Dermis blood vessel endothelial cell (primary cell): ENCODE measurements at regions not wholly inside any gene's neighbourhood (a gene's known extent, or its start where the extent isn't known, plus 50 kb on each side); places are given as distances from the start of the nearest gene placed in this dataset.
"Not testable (repeated sequence)": the region's sequence is repeated elsewhere in the genome, so short reads cannot be mapped to it uniquely, and the experiment has no call there.

Experiments used
- DNase-seq: peaks from one replicate; pipeline ENCODE4 v3.0.0; 2010

DNA sequence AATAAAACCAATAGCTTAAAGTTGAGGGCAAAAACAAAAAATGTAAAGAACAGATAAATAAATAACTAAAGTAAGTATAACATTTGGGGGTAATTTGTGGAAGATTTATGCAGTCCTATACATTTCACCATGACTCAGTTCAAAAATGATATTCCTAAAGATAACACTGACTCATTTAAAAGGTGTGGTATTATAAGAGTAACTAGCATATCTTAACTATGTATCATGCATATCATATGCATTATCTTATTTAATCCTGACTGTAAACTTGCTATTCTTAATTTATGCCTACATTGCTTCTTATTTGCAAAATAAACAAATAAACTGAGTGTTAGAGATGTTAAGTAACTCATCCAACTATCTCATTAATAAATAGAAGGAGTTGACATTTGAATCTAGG lies 726.5 kb upstream of the PKDCC start:
- DNase-seq, result no peak

DNA sequence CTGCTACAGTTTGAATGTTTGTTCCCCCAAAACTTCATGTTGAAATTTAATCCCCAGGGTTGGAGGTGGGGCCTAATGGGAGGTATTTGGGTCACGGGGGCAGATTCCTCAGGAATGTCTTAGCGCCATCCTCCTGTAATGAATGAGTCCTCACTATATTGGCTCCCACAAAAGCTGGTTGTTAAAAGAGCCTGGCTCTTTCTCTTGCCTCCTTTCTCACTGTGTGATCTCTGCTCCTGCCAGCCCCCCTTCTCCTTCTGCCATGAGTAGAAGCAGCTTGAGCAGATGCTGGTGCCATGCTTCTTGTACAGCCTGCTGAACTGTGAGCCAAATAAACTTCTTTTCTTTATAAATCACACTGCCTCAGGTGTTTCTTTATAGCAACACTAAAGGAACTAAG lies 721.0 kb upstream of the PKDCC start:
- no peak for DNase-seq

DNA sequence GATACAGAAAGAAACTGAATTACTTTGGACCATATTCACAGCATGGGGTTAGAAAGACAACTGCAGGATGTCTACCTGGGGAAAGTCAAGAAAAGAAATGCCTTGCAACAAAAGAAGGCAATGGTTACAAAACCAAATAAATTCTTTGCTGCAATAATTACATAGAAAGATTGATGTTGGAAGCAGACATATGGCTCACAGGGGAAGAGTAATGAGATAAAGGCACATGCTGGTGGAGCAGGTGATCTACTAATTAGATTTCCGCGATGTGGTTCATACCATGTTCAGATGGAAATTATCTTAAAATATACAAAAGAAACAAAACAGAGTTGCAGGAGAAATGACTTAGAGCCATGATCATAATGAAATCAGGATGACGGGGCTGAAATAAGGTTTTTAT lies 718.8 kb upstream of the PKDCC start:
- DNase-seq, result no peak

DNA sequence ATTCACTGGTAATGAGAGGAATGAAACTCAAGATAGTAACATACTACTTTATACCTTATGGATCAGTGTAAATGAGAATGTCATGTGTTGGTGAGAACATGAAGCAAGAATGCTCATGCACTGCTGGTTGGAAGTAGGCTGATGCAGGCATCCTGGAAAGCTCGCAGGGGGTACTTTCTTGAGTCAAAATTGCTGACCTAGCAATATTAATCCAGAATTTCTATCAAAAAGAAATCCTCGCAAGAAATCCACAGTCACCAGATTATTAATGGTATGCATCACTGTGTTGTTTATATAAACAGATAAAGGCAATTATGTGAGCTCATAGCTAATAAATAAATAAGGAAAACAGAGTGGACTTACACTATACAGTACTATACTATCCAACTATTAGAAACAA lies 713.7 kb upstream of the PKDCC start:
- DNase-seq, result no peak

DNA sequence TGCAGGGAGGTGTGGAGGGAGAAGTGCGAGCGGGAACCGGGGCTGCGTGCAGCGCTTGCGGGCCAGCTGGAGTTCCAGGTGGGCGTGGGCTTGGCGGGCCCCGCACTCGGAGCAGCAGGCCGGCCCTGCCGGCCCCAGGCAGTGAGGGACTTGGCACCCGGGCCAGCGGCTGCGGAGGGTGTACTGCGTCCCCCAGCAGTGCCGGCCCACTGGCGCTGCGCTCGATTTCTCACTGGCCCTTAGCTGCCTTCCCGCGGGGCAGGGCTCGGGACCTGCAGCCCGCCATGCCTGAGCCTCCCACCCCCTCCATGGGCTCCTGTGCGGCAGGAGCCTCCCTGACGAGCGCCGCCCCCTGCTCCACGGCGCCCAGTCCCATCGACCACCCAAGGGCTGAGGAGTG lies 712.2 kb upstream of the PKDCC start:
- not testable (repeated sequence) for DNase-seq

DNA sequence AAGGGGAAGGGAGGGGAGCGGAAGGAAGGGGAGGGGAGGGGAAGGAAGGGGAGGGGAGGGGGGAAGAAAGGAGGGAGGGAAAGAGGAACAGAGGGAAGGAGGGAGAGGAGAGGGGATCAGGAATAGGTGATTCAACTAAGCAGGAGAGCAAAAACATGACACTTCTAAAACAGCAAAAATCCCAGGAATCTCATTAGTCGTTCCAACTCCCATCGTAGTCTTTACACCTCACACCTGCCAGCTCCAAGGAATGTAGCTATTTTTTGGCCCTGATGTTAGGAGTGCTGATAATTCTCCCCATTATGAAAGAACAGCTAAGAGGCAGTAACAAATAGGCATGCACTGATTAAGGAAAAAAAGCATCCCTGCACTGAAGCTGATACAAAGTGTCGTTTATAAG lies 709.9 kb upstream of the PKDCC start:
- DNase-seq, result no peak

DNA sequence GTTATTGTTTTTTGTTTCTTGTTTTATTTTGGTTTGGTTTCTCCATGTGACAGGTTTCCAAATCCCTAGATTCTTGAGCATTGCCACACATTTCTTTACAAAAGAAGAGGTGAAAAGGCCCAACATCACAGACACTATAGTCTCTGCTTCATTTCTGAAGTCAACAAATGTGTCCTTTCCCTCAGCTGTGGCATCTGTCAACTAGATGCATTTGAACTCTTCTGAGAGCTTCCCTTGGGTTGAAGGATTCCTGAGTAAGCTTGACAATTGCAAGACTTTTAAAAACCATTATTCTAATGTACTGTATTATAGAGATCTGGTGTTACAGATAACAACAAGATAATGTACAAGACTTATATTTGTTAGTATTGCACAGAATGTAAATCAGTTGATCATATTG lies 703.3 kb upstream of the PKDCC start:
- no peak for DNase-seq

DNA sequence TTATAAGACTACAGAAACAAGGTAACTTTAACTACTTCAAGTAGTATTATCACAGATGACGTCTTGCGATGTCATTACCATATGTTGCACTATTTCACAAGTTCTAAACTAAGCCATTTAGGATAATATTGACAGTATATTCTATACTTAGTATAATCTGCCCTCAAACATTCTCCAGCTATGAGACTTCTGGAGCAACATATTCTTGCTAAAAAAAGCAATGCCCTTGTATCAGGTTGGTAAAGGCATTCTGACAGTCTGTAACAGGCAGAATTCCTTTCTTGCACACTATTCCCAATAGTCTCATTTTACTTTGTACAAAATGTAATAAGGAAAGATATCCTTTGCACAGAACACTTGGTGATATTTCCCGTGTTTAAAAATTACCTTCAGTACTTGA lies 694.8 kb upstream of the PKDCC start:
- no peak for DNase-seq

DNA sequence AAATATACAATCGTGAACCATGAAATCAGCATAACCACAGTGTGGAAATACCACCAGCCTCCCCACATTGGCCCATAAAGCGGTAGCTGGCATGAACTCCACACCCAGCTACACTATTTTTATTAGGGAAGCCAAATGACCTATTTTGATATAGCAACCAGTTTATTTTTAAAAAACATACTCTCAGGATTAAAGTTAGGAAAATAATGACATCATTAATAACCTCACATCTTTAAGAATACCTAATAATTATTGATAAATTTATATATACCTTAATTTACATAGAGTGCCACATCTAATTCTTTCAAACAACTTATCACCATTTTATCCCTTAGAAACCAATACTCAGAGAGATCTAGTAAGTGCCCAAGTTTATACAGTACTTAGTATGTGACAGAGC lies 692.0 kb upstream of the PKDCC start:
- no peak for DNase-seq

DNA sequence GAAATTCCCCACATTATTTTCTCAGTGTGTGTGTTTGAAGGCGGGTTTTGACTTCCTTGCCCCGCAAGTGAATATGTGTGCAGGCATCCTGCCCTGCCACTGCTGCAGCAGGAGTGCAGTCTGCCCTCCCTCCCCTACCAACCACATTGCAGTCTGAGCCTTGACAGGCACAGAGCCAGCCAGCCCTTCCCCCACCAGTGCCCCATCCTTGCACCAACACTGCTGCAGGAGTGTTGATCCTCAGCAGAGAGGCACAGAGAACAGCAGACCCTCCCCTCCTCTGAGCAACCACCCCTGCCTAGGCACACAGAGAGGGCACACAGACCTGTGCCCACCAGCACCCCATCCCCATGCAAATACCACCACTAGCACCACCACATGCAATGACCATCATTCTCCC lies 683.0 kb upstream of the PKDCC start:
- DNase-seq, result no peak

DNA sequence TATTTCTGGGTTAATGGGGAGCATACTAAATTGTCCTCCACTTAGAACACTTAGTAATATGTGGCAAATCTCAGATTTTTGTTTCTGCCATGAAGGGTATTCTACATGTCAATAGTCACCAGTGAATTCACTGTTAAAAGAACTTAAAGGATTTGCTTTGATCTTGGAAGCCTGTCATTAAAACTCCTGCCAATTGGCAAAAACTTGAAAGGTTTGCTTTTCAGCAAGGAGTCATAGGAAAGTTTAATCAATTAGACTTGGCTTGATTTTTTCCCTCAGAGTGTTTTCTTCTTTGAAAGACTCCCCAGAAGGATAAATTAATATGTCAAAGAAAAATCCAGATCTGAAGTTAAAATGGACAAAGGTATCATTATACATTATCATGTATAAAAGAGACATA lies 671.9 kb upstream of the PKDCC start:
- DNase-seq, result no peak

DNA sequence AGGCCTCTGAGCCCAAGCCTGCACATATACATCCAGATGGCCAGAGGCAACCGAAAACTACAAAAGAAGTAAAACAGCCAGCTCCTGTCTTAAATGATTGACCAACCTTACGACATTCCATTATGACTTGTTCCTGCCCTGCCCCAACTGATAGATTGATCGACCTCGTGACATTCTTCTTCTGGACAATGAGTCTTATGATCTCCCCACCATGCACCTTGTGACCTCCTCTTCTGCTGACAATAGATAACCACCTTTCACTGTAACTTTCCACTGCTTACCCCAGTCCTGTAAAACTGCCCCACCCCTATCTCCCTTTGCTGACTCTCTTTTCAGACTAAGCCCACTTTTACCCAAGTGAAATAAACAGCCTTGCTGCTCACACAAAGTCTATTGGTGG lies 670.0 kb upstream of the PKDCC start:
- no peak for DNase-seq

DNA sequence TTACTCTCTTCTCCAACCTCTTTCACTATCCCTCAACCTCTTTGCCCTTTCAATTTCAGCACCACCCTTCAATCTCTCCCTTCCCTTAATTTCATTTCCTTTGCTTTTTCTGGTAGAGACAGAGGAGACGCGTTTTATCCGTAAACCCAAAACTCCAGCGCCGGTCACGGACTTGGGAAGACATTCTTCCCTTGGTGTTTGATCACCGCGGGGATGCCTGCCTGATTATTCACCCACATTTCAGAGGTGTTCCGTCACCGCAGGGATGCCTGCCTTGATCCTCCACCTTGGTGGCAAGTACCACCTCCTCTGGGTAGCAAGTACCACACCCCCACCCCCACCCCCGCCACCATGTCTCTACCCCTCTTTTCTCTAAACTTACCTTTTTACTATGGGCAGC lies 669.4 kb upstream of the PKDCC start:
- no peak for DNase-seq

DNA sequence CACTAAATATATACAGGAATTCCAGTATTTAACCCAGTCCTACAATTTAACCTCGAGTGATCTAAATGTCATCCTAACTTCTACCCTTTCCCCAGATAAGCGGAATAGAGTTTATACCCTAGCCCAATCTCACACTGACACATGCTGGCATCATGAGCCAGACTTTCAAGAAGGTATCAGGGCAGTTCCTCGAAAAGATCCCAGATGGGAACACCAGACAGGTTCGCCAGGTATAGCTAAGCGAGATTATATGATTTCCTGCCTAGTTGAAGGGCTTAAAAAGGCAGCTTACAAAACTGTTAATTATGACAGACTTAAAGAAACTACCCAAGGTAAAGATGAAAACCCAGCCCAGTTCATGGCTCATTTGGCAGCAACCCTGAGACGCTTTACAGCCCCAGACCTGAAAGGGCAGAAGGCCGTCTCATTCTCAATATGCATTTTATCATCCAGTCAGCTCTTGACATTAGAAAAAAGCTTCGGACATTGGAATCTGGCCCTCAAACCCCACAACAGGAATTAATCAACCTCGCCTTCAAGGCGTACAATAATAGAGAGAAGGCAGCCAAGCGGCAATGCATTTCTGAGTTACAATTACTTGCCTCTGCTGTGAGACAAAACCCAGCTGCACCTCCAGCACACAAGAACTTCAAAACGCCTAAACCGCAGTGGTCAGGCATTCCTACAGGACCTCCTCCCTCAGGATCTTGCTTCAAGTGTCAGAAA lies 668.2 kb upstream of the PKDCC start:
- DNase-seq, result no peak

DNA sequence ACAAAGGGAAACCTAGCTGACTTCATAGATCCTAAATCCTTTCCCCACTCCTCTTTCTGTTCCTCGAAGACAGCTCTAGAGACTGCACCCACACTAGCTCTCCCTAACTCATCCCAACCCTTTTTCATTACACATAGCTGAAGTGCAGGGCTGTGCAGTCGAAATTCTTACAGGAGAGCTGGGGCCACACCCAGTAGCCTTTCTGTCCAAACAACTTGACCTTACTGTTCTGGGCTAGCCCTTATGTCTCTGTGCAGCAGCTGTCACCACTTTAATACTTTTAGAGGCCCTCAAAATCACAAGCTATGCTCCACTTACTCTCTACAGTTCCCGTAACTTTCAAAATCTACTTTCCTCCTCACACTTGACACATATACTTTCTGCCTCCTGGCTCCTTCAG lies 666.1 kb upstream of the PKDCC start:
- no peak for DNase-seq

DNA sequence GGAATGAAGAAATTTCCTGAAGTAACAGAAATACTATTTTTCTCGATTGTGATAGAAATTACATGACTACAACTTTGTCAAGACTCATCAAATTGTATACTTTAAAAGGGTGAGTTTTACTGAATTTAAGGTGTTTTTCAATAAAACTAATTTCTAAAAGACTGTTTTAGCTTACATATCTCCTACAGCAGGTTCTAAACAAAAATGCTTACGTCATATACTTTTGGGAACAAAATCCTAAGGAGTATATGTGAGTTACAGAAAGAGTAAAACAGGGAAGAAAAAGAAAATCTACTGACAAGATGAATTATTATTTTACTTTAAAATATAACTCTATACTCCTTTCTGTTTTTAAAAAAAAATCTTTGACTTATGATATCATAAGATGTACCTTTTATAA lies 660.3 kb upstream of the PKDCC start:
- no peak for DNase-seq

DNA sequence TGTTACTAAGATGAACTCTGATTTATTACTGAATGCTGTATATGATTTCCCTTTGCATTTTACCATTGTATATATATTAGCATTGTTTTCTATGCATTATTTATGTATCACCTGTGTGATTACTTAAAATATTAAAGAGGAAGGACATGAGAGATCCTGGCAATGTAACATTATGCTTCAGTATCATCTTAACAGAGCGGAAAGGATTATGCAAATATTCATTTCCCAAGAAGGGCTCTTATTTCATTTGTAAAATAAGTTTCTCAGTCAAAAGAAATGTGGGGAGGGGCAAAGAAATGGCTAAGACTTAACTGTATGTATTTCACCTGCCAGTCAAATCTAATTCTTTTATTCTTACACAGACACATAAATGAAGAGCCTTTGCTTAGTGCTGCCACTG lies 654.2 kb upstream of the PKDCC start:
- no peak for DNase-seq

DNA sequence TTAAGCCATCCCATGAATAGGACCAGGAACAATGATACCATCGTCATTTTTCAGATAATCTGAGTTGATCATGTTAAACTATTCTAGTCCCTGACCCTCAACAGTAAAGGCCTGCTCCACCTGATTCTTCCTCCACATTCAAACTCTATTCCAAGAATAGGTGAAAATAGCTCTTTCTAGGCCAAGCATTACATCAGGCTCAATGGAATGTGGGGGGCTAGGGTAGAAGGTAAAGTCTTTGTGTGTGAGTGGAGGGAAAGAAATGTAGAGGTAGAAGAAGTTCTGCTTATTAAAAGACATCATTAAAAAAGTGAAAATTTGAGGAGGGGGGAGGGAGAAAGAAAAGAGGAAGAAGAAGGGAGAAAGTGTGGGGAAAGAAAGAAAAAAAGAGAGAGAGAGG lies 653.3 kb upstream of the PKDCC start:
- no peak for DNase-seq

DNA sequence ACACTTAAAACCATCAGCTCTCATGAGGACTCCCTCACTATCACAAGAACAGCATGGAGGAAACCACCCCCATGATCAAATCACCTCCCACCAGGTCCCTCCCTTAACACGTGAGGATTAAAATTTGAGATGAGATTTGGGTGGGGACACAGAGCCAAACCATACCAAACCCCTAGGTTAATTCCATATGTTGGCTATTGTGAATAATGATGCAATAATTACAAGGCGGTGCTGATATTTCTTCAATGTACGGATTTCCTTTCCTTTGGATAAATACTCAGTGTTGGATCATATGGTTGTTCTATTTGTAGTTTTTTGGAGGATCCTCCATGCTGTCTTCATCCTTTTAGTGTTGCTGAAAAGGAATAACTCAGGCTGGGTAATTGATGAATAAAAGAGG lies 652.1 kb upstream of the PKDCC start:
- DNase-seq, result no peak

DNA sequence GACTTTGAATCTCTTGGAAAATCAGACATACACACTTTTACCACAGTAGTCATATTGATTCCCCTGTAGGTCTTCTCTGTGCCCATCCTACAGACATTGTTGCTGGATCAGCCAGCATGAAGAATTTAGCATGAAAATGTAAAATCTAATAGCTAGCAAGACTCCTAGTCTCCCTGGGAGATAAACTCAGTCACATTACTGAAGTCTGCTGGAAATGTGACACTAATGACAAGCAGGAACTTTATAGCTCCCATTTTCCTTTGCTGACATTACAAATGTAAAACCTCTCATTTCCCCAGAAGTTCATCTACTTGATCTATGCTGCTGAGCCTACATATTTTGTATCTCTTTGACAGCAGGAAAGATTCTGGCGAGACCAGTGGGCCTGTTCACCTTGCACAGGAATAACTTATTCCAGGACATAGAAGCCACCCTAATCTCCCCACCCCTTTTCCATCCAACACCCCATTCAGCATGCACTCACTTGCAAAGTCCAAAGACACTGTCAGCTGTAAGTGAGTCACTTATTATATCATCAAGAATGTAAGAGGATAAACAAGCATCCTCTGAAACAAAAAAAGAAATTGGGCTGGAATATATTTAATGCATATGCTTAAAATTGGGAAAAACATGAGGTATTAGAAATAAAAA lies 648.3 kb upstream of the PKDCC start:
- no peak for DNase-seq

DNA sequence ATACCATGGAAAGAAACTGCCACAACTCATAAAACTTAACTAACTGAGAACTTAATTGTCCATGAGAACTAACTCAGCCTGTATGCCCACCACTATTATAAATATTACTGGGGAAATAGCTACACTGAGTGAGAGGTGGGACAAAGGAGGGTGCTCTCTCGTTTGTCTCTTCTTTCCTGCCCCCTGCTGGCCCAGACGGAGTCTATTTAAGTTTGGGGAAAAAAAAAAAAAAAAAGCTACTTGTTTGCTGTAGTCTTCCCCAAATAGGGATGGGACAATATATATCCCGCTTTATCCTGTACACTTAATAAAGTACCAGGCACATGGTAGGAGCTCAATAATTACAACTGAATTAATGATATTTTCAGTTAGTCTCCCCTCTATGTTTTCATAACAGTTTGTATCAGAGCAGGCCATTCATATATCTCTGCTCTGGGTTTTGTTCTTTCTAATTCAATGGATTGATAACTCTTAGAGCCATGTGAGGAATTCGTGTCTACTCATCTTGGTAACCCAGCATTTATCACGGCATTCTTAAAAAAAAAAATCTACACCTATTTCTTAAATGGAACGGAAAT lies 647.6 kb upstream of the PKDCC start:
- DNase-seq, result peak; percentile 13

DNA sequence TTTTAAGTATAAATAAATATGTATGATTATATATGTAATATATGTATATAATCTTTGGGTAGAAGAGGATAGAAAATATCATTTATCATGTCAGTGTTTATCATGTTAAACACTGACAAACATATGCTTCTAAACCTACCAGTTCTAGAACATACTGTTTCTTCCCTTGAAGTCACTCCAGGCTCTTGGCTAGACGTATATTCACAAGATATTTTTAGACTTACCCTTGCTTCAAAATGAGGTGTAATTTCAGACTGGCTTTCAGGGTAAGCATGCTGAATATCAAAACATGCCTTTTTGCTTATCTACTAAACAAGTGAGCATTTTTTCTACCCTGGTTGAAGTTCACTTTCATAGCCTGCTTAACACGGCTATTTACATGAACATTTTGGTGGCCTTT lies 642.4 kb upstream of the PKDCC start:
- no peak for DNase-seq

DNA sequence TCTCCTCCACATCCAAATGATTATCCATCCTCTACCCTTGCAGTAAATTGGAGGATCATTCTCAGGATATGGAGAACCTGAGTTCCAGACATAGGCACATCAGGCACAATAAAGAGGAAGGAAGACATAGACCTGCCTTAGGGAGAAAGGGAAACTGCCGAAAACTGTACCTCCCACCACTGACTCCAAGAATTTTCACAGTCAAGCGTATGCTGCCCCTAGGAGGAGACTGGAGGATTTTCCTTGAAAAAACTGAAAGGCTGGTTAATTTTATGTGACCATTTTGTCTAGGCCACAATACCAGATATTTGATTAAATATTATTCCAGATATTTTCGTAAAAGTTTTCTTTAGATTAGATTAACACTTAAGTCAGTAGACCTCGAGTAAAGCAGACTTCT lies 638.5 kb upstream of the PKDCC start:
- DNase-seq, result no peak

DNA sequence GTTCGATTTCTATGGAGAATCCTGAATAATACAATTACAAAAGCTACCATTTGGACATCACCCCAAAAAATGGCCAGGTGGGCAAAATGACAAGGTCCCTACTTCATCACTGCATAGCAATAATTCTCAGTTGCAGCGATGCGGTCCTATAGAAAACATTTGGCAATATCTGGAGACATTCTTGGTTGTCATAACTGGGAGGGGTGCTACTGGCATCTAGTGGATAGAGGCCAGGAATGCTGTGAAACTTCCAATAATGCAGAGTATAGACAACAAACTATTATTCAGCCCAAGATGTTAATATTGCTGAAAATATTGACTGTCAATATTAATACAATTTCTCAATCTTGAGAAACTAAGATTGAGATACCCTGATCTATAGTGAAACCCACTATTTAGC lies 637.8 kb upstream of the PKDCC start:
- no peak for DNase-seq
